ENCODE measurements at regions not wholly inside any gene's neighbourhood (a gene's known extent, or its start where the extent isn't known, plus 50 kb on each side); places are given as distances from the start of the nearest gene placed in this dataset.

- Mint-ChIP-seq H3K4me1 (ENCODE audit: low read depth) (no peaks in the 10 kb centered on the region), H3K27me3 (peaks cover 3% of the 10 kb centered on the region), H3K9me3 (peaks cover 3% of the 10 kb centered on the region), H3K27ac (no peak overlapping the region), H3K36me3 (ENCODE audit: low read depth) (no peaks in the 10 kb centered on the region), H3K4me3 (no peak overlapping the region)
- DNase-seq (no peak), ATAC-seq (no peak)
- ChIA-PET POLR2A (no interaction called here), CTCF (interaction anchor here (0.8 to 5.1 kb wide), 6 partner anchors 11 to 234 kb away, joined by 3 to 62 read pairs (median 4); no protein-coding TSS in a partner anchor)
- TF ChIP-seq, protein P1, sequence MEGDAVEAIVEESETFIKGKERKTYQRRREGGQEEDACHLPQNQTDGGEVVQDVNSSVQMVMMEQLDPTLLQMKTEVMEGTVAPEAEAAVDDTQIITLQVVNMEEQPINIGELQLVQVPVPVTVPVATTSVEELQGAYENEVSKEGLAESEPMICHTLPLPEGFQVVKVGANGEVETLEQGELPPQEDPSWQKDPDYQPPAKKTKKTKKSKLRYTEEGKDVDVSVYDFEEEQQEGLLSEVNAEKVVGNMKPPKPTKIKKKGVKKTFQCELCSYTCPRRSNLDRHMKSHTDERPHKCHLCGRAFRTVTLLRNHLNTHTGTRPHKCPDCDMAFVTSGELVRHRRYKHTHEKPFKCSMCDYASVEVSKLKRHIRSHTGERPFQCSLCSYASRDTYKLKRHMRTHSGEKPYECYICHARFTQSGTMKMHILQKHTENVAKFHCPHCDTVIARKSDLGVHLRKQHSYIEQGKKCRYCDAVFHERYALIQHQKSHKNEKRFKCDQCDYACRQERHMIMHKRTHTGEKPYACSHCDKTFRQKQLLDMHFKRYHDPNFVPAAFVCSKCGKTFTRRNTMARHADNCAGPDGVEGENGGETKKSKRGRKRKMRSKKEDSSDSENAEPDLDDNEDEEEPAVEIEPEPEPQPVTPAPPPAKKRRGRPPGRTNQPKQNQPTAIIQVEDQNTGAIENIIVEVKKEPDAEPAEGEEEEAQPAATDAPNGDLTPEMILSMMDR (IDR thresholded peaks at IDR 0.05): no peak
- intact Hi-C loops (cut with micrococcal nuclease): no loop called here
Measured at GRCh38 chr1:181191494-181192040, 103.1 kb downstream of the IER5 start.

DNA sequence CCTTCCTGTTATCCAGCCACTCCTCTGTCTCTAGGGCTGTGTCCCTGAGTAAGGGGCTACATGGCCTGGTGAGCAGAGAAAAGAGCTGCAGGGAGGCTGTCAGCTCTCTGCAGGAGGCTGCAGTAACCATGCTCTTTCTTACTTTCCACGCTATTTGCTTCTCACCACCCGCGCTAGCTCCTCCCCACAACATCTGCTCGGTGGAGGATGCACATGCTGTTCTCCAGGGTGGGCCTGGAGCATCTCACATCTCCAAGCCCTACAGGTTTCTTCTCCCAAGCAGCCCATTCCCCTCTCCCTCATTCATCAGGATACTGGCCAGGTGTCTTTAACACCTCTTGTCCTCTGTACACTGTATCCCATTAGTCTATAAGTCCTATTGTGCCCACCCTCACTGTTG lies 103.8 kb downstream of the IER5 start:
- H3K4me1 Mint-ChIP-seq (ENCODE audit: low read depth): no peaks in the 10 kb centered on the region
- no peaks in the 10 kb centered on the region for H3K36me3 Mint-ChIP-seq (ENCODE audit: low read depth)
- DNase-seq (no peak), ATAC-seq (no peak)
- H3K4me3 Mint-ChIP-seq: no peak overlapping the region
- intact Hi-C loops (cut with micrococcal nuclease): no loop called here
- ChIA-PET POLR2A (no interaction called here), CTCF (interaction anchor here (0.9 to 5.1 kb wide), 3 partner anchors 225 to 233 kb away, joined by 3 to 62 read pairs (median 5); no protein-coding TSS in a partner anchor)
- TF ChIP-seq, protein P1 (IDR thresholded peaks at IDR 0.05): no peak
- H3K27me3 Mint-ChIP-seq: peaks cover 3% of the 10 kb centered on the region
- H3K9me3 Mint-ChIP-seq: peaks cover 3% of the 10 kb centered on the region
- H3K27ac Mint-ChIP-seq: peak overlapping the region; percentile 26

GRCh38 chr1:181202986-181203555 lies 114.6 kb downstream of the IER5 start:
- ChIA-PET CTCF (interaction anchor here (1.0 to 2.6 kb wide), 6 partner anchors 12 to 222 kb away, joined by 3 to 11 read pairs (median 6); no protein-coding TSS in a partner anchor), POLR2A (no interaction called here)
- H3K36me3 Mint-ChIP-seq (ENCODE audit: low read depth): no peaks in the 10 kb centered on the region
- H3K27ac Mint-ChIP-seq: no peak overlapping the region
- TF ChIP-seq, protein P1 (IDR thresholded peaks at IDR 0.05): no peak
- no peak for ATAC-seq
- intact Hi-C loops (cut with micrococcal nuclease): no loop called here
- no peaks in the 10 kb centered on the region for H3K9me3 Mint-ChIP-seq
- H3K4me1 Mint-ChIP-seq (ENCODE audit: low read depth): no peaks in the 10 kb centered on the region
- no peak overlapping the region for H3K4me3 Mint-ChIP-seq
- peaks cover 1% of the 10 kb centered on the region for H3K27me3 Mint-ChIP-seq
- DNase-seq: no peak

- POLR2A ChIA-PET: no interaction called here
- intact Hi-C loops (cut with micrococcal nuclease): no loop called here
- Mint-ChIP-seq H3K27me3 (no peaks in the 10 kb centered on the region), H3K36me3 (ENCODE audit: low read depth) (no peaks in the 10 kb centered on the region), H3K4me1 (ENCODE audit: low read depth) (no peaks in the 10 kb centered on the region), H3K27ac (no peak overlapping the region), H3K4me3 (no peak overlapping the region), H3K9me3 (no peaks in the 10 kb centered on the region)
- DNase-seq (no peak), ATAC-seq (no peak)
- CTCF ChIA-PET: no interaction called here
- TF ChIP-seq, protein P1 (IDR thresholded peaks at IDR 0.05): no peak
Measured at GRCh38 chr1:181204530-181204929, 116.0 kb downstream of the IER5 start.

DNA sequence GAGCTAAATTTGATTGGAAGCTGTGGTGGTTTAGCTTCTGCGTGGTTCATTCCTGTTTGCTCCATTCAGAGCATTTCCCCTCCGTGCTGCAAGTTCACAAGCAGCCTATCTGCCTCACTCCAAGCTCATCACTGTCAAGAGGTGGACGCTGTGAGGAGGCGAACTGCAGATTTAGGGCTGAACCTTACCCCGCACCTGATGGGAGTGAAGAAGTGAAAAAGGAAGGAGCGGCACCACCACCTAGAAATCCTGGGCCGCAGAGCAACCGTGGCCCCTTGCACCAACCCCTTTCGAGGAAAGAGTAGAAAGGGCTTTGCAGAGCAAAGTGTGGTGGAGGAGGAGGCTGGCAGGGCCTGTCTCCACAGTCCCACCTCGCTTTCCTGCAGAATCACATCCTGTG lies 117.4 kb downstream of the IER5 start:
- H3K36me3 Mint-ChIP-seq (ENCODE audit: low read depth): no peaks in the 10 kb centered on the region
- TF ChIP-seq, protein P1 (IDR thresholded peaks at IDR 0.05): no peak
- intact Hi-C loops (cut with micrococcal nuclease): no loop called here
- no peaks in the 10 kb centered on the region for H3K4me1 Mint-ChIP-seq (ENCODE audit: low read depth)
- H3K9me3 Mint-ChIP-seq: no peaks in the 10 kb centered on the region
- no peak overlapping the region for H3K27ac Mint-ChIP-seq
- ATAC-seq (no peak), DNase-seq (no peak)
- ChIA-PET CTCF (interaction anchor here (2.6 kb wide), 1 partner anchor 16 kb away, joined by 8 read pairs; no protein-coding TSS in a partner anchor), POLR2A (interaction anchor here (1.1 kb wide), 1 partner anchor 56 kb away, joined by 3 read pairs; no protein-coding TSS in a partner anchor)
- H3K4me3 Mint-ChIP-seq: no peak overlapping the region
- H3K27me3 Mint-ChIP-seq: no peaks in the 10 kb centered on the region

Data from activated CD8-positive, alpha-beta T cell treated with anti-CD3 and anti-CD28 coated beads for 36 hours (primary cell).